NCI-H2171 (cell line): ENCODE measurements at regions not wholly inside any gene's neighbourhood (a gene's known extent, or its start where the extent isn't known, plus 50 kb on each side); places are given as distances from the start of the nearest gene placed in this dataset.

Experiments used
- DNase-seq: peaks from one replicate; lab custom pipeline; 2025; lab: John Stamatoyannopoulos, UW

GRCh38 chr3:98991393-98991792, 89.9 kb upstream of the DCBLD2 start:
- no peak for DNase-seq

- DNase-seq = no peak
These were observed 89.2 kb upstream of the DCBLD2 start for GRCh38 chr3:98990657-98991056.

GRCh38 chr3:98986073-98986472, 84.6 kb upstream of the DCBLD2 start:
- DNase-seq = no peak

DNA sequence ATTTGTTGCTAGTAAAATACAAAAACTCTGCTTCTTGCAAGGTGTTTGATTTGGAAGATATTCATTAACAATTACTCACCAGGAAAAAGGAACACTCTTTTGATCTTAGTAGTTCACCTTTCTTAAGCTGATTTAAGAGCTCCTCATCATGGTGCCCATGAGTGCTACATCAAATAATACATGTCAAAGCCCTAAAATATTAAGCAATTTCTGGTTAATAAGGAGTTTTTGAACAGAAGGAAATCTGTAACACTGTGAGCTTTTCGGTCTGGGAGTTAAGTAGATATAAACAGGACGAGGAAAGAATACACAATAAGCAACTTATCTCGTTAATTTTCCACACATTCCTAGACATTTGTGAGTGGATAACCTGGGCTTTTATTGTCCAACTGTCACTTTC, 83.9 kb upstream of the DCBLD2 start:
- no peak for DNase-seq

DNA sequence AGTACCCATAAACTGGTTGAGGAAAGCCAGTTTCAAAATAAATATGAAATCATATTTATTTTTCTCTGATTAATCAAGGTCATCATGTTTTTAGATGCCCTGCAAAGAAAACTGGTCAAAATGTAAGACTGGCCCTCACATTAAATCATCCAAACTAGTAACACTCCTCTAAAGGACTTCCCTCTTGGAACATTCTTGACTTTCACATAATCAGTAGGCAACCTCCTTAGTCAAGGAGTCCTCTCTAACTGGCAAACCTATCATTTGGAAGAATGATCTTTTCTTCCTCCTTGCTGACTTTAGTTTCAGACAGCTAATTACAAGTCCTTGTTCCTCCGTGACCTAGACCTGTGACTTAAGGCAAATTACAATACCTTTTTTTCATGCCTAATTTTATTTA, 82.5 kb upstream of the DCBLD2 start:
- DNase-seq = no peak

GRCh38 chr3:98982351-98982750, 80.9 kb upstream of the DCBLD2 start:
- DNase-seq = no peak

DNA sequence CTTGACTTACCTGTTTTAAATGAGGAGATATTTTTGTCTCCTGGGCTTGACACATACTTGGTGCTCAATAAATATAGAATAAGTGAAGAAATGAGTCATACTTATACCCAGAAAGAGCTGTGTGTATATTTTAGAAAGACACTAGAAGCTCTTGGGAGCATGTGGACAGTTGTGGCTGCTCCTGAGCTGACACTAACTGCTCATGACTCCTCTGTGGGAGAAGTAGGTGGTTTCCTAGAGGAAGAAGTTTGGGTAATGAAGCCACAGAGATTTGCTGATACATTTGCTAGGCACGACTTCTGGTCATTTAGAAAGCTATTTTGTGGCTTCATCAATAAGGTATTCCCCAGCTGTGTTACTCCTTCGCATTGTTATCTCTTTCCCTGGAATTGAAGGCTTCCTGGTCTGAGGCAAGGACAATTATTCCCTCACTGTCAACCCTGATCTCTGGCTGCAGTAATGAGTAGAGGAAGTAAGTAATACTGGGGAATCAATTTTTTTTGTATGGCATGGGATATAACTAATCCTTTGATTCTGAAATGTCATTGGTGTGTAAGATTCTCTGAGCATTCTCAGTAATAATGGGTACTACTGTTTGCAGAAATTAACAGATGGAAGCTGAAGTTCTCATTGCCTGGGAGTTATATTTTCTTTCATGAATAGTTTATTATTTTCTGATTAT, 79.6 kb upstream of the DCBLD2 start:
- DNase-seq = no peak

DNA sequence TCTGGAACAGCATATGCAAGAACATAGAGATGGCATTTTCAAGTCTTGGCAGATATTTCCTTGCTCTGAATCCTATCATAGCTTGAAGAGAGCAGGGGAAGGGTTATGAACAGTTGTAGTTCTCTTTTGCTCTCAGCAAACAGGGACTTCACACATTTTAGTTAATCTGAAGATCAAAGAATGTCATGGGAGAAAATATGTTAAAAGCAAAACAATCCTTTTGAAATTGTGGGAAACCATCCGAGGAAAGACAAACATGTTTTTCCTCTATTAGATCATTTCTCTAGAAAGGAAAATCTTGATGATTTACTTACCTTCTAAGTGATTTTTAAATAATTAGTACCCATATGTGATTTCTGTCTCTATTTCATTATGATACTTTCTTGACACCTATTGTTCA, 77.8 kb upstream of the DCBLD2 start:
- DNase-seq = no peak

DNA sequence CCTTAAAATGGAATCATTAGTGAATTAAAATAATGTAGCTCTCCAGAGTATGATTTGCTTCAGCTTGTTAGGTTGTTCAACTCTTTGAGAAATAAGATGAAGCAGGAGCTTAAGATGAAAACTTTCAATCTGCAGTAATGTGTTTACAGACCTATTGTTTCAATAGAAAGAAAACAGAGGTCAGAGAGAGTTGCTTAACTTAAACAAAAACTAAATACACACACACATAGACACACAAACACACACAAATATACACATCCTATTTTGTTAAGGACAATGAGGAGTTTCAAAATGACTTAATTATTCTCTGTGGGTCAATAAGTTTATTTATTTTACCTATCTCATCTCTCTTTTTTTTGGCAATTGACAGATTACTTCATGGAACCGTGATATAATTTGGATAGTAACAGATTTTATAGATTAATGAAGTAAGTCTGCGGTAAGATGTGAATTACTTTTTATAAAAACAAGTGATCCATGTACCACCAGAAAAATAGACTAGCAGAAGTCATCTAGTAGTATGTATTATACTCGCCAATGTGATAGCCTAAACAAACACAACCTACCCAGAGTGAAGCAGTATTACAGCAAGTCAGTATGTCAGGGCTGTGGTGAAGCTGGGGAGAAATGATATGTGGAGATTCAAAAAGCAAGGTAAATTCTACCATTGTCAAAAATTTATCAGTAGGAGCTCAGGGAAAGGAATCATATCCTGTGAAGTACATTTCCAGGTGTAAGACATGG, 76.7 kb upstream of the DCBLD2 start:
- no peak for DNase-seq

- DNase-seq = no peak
These were observed 76.0 kb upstream of the DCBLD2 start for GRCh38 chr3:98977520-98977919.

DNA sequence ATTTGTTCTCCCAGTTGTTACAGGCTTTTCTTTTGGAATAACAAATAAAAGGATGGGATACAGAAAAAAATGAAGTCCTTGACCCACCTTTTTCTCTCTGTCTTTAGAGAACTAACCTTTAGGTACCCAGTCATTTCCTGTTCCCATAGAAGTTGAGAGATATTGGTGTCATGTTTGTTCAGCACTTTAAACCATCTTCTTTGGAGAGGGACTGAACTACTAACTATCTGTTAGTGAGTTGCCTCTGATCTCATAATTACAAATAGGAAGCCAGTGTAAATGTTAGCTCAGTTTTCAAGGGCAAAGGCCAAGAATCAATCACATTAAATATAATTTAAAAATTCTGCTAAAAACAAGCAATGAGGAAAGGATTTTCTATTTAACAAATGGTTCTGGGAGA, 72.9 kb upstream of the DCBLD2 start:
- no peak for DNase-seq

DNA sequence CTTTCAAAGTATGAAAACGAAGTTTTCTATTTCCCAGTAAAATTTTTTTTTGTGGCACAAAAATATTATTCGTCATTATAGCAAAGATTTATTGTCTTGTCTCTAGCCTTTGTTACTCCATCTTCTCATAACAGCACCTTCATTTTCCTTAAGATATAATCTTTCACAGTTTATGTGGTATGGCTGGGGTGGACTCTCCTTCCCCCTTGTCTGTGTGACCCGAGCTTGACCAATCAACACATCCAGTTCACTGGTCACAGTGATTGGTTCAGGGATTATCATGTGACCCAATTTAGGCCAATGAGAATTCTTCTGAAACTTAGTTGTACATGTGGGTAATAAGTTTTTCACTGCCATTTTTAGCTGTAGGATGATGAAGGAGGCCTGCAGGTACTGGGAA, 71.2 kb upstream of the DCBLD2 start:
- no peak for DNase-seq

DNA sequence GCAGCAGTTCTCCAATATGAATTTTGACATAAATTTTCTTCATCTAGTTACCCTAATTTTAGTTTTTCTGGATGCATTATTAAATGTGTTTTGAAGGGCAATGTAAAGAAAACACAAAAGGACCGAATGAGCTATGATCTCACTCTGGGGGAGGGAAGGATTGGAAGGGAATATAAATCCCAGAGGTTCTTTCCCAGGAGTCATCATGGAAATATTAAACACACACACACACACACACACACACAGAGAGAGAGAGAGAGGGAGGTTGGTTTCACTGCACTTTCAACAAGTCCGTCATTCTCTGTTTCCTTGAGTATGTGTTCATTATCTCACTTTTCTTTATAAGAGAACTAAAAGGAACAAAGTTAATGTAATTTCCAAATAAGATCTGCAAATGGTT, 70.7 kb upstream of the DCBLD2 start:
- no peak for DNase-seq

DNA sequence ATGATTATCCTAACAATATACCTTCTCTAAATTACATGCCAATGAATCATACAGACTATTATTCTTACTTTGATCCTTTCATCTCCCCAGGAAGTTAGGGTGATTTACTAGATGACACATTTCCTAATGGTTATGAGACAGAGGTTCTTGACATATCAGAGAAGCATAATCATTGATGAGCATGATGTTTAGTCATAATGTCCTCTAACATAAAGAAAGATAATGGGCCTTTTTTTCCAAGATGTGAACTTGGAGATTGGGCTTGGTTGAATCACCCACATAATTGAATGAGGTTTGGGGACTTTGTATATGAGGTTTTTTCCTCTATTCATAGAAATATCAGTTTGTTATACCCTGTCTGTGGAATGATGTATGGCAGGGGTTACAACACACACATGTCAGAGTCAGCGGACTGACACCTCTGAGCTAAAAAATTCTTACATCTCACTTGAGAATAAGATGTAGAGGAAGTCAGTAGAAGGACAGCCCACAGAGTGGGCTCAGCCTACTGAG, 69.7 kb upstream of the DCBLD2 start:
- no peak for DNase-seq

DNA sequence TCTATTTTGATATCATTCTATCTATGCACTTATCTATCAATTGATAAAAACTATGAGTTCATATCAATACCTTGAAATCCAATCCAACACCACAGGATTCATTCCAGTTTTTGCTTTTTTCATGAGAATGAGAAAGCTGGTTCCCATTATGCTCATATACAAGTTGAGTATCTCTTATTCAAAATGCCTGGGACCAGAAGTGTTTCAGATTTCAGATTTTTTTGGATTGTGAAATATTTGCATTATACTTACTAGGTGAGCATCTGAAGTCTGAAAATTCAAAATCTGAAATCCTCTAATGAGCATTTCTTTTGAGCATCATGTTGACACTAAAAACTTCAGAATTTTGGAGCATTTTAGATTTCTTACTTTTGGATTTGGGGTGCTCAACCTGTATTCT, 67.8 kb upstream of the DCBLD2 start:
- no peak for DNase-seq

- DNase-seq = no peak
These were observed 67.3 kb upstream of the DCBLD2 start for GRCh38 chr3:98968824-98969223.

- DNase-seq = no peak
These were observed 66.9 kb upstream of the DCBLD2 start for GRCh38 chr3:98968347-98968746.

- no peak for DNase-seq
These were observed 66.3 kb upstream of the DCBLD2 start for GRCh38 chr3:98967758-98968157.

DNA sequence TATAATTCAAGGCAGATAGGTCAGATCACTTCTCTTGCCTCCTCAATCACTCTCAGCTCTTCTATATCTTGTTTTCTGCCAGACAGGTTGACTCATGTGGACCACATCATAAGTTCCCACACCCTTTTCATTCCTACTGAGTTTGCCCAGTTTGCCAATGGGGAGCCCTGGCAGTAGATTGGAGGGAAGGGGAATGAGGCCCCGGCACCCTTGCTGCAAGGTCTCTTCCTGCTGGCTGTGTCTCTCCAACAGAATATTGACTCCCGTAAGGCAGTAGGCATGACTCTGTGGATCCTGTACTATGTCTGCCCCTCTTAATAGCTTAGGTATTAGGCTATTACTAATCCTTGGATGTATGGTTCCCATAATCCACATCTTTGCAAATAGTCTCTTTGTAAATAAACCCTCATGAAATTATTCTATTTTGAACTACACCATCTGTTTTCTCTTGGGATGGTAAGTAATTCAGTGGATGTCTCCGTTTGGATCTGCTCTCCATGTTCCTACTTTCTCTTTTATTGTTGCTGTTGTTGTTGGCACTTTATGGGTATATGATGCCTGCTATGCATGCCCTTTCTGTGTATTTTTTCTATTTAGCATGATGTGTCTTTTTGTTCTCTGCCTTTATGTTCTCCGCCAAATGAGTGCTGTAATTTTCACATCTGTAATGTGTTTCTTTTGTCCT, 65.5 kb upstream of the DCBLD2 start:
- DNase-seq = no peak

DNA sequence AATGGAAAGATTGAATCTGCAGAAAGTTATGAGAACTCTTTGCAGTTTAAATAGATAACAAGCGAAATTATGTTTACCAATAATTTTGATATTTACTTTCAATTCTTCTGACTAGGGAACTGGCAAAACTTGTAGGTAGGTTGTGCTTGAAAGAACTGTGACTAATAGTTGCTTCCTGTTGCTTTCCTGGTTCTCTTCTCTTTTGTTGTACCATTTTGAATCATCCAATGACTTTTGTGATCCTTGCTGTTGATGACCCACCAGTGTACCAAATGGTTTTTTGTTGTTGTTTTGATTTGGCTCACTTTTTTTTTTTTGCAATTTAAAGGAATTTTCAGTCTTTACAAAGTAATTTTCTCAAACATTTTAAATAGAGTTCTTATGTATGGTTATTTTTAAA, 64.9 kb upstream of the DCBLD2 start:
- no peak for DNase-seq

- no peak for DNase-seq
These were observed 63.3 kb upstream of the DCBLD2 start for GRCh38 chr3:98964784-98965183.

GRCh38 chr3:98963546-98963945, 62.1 kb upstream of the DCBLD2 start:
- no peak for DNase-seq

- DNase-seq = no peak
These were observed 61.5 kb upstream of the DCBLD2 start for GRCh38 chr3:98962951-98963350.
